Kidney glomerular epithelial cell (primary cell): ENCODE measurements at regions not wholly inside any gene's neighbourhood (a gene's known extent, or its start where the extent isn't known, plus 50 kb on each side); places are given as distances from the start of the nearest gene placed in this dataset.
A peak's percentile ranks its signal among the peaks of the same experiment; 100 is the strongest.
"Not testable (repeated sequence)": the region's sequence is repeated elsewhere in the genome, so short reads cannot be mapped to it uniquely, and the experiment has no call there.

Source experiments
- DNase-seq: peaks from one replicate; lab custom pipeline; 2025; lab: John Stamatoyannopoulos, UW

DNA sequence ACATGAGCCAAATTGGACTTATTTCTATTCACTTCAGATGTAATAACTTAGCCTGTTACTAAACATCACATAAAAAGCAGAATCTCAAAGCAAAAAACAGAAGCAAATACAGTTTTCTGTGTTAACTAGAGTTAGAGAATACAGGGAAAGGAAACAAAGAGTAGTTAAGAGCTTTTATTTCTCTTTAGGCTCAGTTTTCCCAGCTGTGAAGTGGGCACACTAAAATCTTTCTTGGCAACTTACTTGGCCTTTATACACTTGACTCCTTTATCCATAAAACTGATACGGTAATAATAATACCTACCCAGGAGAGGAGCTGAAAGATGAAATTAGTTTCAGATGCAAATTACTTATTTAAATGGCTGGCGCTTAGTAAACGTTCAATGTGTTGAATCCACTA is 132.8 kb upstream of the SPATS2L start:
- no peak for DNase-seq

DNA sequence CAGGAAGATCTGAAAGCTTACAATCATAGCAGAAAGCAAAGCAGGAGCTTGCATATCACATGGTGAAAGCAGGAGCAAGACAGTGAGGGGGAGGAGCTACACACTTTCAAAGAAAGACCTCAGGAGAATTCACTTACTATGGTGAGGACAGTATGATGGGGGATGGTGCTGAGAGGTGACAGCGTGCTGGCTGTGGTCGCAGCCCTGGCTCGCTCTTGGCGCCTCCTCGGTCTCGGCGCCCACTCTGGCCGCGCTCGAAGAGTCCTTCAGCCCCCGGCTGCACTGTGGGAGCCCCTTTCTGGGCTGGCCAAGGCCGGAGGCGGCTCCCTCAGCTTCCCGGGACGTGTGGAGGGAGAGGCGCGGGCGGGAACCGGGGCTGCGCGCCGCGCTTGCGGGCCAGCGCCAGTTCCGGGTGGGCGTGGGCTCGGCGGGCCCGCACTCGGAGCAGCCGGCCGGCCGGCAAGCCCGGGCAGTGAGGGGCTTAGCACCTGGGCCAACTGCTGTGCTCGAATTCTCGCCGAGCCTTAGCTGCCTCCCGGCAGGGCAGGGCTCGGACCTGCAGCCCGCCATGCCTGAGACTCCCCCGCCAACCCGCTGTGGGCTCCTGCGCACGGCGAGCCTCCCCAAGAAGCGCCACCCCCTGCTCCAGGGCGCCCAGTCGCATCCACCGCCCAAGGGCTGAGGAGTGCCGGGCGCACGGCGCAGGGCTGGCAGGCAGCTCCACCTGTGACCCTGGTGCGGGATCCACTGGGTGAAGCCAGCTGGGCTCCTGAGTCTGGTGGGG is 131.9 kb upstream of the SPATS2L start:
- no peak for DNase-seq

DNA sequence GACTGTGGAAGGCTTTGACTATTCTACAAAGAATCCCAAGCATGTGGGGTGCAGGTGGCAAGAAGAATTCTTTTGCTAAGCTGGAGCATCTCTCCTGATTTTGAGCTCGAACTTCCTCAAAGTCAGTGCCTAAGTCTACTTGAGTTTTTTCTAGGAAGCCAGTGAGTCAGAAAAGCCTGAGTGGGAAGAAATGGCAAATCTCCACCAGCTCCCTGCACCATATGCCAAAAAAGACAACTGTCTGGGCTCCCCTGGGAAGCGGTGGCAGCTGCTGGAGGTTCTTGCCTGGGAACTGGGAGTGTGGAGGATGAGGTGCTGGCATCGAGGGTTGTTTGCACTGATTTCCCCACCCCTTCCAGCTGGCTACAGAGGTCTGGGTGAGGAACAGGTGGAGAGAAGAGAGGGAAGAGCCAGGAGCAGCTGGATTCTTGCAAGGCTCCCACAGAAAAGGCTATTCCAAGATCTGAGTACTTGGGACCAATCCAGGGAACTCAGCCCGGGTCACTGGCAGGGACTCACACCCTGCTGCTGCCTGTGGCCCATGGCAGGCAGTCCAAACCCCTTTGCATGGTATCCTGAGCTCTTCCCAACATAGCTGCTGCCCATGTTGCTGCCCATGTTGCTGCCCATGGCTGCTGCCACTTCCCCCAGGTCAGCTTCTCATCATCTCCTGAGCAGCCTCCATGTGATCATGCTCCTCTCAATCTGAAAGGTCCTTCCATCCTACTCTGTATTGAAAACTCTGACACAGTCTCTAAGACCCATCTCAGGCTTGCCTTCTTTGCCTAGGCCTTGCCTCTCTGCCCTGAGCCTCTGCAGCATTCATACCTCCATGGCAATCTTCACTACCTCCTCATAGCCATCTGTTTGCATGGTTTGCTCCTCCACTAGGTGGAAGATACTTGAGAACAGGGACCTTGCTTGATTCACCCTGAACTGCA is 128.3 kb upstream of the SPATS2L start:
- no peak for DNase-seq

DNA sequence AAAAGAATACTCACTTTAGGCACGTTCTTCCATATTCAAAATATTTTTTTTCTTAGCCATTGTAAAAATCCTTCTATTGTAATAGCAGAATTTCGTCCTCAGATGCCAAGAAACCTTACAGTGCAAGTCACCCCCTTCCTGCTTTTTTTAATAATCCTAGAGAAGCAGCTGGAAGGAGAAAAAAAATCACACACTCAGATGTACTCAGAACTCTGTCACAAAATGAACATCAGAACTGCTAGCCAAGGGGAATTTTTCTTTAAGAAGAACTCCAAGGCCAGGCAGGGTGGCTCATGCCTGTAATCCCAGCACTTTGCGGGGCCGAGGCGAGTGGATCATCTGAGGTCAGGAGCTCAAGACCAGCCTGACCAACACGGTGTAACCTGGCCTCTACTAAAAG is 127.3 kb upstream of the SPATS2L start:
- DNase-seq, result no peak

DNA sequence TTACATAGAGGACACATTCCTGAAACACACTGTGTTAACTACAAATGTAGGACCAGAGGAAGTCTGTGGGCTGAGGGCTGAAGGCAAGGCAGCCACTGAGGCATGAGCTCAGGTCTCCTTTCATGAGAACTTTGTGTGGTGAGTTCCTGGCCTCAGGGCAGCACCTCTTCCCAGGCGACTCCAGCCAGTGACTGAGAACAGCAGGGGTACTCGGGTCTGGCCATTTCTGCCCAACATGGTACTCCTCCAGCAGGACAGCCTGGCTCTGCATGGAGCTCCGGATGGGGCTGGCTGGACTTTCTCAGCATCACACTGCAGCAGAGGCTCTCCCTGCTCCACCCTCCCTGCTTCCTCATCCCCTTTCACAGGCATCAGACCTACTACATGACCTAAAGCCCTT is 125.5 kb upstream of the SPATS2L start:
- no peak for DNase-seq

DNA sequence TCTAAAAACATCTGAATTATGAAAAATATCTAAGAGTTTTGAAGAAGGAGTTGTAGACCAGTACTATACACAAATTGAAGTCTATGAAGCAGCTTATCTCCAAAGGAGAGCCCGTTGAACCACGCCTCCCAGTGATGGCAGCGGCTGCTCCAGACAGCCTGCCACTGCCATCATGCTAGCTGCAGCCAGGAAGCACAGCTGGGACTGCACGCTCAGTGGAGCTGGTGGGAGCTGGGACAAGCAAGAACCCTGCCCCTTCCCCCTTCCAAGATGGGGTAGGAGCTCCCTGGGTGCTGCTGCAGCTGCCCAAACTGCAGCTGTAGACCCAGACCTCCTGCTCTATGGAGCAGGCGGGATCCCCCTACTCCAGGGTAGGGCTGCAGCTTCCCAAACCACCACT is 124.7 kb upstream of the SPATS2L start:
- DNase-seq, result no peak

DNA sequence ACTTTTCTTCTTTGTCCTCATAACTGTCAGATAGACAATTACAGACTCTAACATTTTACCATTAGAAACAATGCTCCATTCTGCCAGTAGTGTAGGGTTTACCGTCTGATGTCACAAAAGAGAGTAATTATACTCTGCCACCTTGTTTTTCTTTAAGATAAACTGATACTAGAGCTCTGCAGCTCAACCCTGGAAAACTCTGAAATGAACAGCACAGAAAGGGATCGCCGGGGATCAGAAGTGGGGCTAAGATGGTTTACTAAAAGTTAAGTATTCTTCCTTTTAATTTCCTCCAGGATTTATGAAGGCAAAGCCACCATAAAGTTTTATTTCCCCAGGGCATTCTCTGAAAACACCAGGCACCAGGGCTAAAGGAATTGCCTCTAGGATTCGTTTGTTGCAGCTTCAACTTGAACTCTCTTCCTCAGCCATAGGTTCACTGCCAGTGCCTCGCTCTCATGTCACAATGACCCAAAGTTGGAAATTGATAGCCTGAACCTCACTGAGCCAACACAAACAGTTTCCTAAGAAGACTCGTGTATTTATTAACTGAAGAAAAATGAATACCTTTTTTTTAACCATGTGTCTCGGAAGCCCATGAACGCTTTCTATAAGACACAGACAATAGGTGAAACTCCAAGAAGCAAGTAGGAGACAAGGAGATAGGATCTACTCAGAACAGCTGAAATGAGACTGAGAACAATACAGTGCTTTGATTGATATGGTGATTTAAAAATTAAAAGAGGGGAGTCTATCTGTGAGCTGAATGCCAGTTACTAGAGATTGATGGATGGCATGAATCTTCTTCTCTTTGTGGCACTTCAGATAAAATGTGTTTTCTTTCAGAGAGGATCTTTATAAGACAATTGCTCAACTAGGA is 121.5 kb upstream of the SPATS2L start:
- DNase-seq, result peak; percentile 2

DNA sequence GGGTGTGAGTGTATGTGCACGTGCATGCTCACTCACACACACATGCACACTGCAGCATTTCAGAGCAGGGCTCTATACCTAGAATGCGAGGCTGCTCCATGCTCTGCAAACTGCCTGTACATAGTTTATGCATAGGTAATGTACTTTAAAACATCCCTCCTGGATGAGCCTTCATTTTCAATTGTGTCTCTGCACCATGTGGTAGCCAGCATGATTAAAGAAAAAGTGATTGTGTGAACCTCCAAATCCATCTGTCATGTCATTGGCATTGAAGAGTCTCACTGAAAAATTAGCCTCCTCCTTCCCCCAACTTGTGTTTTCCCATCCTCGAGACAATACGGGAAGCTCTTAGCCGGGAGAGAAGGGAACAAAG is 120.9 kb upstream of the SPATS2L start:
- DNase-seq, result no peak

DNA sequence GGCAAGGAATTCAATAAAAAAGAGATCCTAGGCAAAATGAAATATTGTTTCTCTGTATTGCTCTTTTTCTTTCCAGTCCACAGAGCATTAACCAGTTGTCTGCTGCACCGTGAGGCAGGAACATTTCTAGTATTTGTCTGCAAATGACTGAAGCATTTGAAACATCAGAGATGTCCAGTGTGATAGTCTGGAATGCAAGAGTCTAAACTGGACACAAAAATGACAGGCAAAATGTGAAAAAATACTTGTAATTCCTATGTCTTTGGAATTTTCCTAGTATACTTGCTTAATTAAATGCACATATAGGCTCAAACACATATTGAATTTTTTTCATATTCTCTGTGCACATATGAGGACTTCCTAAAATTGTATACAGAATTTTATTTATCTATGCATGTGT is 120.5 kb upstream of the SPATS2L start:
- no peak for DNase-seq

DNA sequence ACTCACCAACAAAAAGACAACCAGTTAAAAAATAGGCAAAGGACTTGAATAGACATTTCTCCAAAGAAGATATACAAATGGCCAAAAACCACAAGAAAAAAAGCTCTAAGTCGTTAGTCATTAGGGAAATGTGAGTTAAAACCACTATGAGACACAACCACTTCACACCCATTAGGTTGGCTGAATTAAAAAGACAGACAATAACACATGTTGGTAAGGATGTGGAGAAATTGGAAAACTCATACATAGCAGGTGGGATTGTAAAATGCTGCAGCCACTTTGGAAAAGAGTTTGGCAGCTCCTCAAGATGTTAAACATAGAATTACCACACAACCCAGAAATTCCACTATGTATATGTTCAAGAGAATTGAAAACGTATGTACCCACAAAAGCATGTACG is 117.6 kb upstream of the SPATS2L start:
- DNase-seq, result no peak

DNA sequence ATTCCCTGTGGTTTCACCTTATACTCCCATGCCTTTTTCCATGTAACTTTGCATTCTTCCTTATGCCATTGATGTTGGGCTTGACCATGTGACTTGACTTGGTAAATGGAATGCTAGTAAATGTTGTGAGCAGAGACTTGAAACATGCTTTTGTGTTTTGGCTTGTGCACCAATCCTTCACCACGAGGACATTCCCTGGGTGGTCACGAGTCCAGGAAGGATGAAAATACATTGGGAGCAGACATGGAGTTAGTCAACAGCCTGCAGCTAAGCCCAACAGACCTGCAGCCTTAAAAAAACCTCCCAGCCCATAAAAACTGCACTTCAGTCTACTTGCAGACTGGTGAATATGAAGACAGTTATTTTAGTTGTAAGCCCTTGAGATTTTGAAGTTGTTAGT is 116.5 kb upstream of the SPATS2L start:
- no peak for DNase-seq

DNA sequence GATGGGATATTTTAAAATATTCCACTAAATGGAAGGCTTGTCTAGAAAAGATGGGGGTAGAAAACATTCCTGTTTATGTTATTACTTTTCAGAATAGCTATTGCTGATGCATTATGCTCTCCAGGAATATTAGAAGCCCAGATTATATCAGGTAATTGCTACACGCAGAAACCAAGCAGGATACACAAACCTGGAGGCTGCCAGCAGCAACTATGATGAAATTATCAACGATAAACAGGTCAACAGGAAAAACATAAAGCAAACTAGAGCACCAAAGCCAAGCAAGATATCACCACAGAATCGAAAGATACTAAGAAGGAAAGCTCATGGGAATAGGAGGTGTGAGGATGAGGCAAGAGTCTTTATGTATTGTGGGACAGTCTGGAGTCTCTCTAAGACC is 113.2 kb upstream of the SPATS2L start:
- DNase-seq, result no peak

DNA sequence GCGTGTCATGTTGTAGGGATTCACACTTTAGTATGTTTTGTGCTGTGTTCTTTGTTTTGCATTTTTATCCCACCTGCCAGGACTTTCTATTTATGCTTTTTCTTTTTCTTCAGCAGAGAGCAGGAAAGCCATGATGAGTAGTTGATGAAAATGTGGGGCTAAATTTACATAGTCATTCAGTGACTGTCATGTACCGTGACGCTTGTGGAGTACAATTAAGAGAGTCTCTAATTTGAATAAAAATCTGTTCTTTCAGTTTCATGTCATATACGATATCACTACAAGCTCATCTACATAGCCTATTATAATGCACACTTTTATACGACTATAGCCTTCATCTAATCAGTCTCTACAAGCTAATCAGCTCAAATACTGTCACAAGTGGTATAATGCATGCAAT is 112.7 kb upstream of the SPATS2L start:
- DNase-seq, result no peak

DNA sequence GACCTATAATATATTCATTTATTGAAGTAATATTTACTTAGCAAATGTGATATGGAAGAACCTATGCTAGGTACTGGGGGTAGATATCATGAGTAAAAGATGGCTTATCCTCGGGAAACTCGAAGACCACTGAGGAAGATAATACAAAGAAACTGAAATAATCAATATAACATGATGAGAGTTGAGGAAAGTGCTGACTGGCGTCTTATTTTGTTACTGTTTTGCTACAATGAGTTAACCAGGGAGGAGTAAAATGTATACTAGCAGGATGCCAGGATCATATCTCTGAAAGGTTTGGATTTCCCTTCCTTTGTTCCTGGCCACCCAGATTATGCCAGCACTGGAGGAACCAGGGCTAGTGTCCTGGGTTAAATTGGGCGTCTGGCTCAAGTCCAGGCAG is 111.7 kb upstream of the SPATS2L start:
- DNase-seq, result no peak

DNA sequence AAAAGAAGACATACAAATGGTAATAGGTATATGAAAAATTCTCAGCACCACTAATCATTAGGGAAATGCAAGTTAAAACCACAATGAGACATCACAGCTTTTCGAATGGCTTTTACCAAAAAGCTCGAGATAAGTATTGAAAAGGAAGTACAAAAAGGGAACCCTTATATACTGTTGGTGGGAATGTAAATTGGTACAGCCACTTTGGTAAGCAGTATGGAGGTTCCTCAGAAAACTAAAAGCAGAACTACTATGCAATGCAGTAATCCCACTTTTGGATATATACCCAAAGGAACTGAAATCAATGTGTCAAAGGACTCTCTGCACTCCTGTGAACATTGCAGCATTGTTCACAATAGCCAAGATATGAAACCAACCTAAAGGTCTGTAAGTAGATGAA is 107.5 kb upstream of the SPATS2L start:
- no peak for DNase-seq

DNA sequence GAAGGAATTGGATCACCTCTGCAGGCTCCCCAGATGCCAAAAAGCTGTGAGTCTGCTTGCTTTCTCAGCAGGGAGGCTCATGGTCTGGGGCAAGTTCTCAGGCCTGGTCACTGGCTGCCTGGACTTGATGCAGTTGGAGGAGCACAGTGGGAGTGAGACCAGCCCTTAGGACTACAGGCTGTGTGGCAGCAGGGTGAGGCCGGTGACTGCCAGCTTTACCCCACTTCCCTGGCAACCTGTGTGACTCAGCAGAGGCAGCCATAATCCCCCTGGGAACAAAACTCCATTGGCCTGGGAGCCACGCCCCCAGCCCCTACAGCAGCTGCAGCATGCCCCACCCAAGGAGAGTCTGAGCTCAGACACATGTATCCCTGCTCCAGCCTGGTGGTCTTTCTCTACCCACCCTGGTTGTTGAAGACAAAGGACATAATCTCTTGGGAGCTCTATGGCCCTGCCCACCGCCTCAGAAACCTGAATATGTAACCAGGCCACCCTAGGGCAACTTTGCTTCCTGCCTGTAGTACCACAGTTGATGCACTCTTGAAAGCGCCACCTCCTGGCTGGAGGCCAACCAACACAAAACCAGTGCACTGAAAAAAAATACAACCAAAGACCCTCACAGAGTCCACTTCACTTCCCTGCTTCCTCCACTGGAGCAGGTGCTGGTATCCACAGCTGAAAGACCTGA is 106.8 kb upstream of the SPATS2L start:
- DNase-seq, result no peak

DNA sequence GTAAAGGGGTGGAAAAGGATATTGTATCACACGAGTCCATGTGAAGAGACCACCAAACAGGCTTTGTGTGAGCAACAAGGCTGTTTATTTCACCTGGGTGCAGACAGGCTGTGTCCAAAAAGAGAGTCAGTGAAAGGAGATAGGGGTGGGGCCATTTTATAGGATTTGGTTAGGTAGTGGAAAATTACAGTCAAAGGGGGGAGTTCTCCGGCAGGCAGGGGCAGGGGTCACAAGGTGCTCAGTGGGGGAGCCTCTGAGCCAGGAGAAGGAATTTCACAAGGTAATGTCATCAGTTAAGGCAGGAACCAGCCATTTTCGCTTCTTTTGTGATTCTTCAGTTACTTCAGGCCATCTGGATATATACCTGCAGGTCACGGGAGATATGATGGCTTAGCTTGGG is 104.7 kb upstream of the SPATS2L start:
- not testable (repeated sequence) for DNase-seq

DNA sequence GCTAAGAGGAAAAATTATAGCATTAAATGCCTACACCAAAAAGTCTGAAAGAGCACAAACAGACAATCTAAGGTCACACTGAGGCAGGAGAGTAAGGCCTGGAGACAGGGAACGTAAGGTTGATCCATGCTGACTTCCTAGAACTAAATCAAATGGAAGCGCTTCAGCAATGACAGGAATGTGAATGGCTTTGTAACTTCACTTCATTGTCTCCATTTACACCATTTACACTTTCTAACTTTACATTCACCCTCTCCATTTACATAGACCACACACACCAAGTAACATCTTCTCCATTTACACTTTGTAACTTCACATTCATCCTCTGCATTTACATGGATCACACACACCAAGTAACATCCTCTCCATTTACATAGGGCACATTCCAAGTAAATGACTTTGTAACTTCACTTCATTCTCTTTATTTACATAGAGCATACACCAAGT is 103.1 kb upstream of the SPATS2L start:
- DNase-seq, result no peak

DNA sequence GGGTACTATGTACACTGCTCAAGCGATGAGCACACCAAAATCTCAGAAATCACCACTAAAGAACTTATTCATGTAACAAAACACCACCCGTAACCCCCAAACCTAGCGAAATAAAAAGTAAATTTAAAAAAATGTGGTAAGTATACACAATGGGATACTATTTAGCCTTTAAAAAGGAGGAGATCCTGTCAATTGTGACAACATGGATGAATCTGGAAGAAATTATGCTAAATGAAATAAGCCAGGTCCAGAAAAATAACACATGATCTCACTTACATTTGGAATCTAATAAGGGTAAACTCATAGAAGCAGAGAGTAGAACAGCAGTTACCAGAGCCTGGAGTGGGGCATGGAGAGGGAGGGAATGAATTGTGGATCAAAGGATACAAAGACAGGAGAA is 98.5 kb upstream of the SPATS2L start:
- no peak for DNase-seq

DNA sequence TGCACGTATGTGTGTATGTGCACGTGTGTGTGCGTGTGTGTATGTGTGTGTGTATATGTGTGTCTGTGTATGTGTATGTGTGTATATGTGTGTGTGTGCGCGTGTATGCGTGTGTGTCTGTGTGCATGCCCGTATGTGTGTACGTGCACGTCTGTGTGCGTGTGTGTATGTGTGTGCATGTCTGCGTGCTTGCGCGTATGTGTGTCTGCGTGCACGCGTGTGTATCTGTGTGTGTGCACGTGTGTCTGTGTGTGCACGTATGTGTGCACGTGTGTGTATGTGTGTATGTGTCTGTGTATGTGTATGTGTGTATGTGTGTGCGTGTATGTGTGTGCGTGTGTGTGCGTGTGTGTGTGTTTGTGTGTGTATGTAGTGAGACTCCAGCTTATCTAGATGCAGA is 97.5 kb upstream of the SPATS2L start:
- no peak for DNase-seq

DNA sequence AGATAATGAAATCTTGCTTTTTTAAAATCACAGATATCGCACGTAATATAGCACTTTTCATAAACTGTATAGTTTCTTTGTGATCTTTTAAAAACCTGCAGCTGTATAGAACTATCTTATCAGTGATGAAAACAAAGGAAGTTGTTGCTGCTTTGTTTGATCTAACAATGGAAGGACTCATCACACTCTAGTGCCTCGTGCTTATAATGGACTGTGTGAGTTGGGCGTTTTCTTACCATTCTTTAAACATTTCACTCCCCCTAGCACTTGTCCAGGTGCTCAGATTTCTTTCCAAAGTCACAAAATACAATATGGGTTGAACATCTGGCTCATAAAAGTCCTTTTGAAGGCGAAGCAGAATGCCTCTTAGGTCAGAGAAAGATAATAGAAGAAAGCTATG is 94.8 kb upstream of the SPATS2L start:
- no peak for DNase-seq
